ENCODE measurements at regions not wholly inside any gene's neighbourhood (a gene's known extent, or its start where the extent isn't known, plus 50 kb on each side); places are given as distances from the start of the nearest gene placed in this dataset.

GRCh38 chr16:62870554-62870953 lies 834.3 kb upstream of the CDH8 start:
- ATAC-seq (ENCODE audit: low FRiP score) (no peak), DNase-seq (ENCODE audit: low spot score) (no peak)
- TF ChIP-seq, protein P1, sequence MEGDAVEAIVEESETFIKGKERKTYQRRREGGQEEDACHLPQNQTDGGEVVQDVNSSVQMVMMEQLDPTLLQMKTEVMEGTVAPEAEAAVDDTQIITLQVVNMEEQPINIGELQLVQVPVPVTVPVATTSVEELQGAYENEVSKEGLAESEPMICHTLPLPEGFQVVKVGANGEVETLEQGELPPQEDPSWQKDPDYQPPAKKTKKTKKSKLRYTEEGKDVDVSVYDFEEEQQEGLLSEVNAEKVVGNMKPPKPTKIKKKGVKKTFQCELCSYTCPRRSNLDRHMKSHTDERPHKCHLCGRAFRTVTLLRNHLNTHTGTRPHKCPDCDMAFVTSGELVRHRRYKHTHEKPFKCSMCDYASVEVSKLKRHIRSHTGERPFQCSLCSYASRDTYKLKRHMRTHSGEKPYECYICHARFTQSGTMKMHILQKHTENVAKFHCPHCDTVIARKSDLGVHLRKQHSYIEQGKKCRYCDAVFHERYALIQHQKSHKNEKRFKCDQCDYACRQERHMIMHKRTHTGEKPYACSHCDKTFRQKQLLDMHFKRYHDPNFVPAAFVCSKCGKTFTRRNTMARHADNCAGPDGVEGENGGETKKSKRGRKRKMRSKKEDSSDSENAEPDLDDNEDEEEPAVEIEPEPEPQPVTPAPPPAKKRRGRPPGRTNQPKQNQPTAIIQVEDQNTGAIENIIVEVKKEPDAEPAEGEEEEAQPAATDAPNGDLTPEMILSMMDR (IDR thresholded peaks at IDR 0.05) = no peak

DNA sequence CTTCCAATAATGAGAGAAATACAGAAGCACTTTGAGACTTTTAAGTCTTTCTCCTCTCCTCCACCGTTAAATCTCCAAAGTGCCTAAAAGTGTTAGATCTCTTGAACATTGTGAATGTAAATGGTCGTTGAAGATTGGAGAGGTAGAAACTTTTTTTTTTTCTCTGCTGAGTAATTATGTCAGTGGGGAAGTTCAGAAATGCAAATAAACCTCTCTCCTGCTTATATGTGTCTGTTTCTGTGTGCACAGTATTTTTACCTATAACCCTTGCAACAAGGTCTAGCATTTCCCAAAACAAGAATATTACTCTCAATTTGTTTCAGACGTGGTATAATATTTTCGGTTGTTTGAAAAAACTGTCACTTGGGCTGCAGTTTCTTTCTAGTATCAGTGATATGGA lies 833.6 kb upstream of the CDH8 start:
- TF ChIP-seq, protein P1 (IDR thresholded peaks at IDR 0.05) = no peak
- ATAC-seq (ENCODE audit: low FRiP score) = no peak
- no peak for DNase-seq (ENCODE audit: low spot score)

DNA sequence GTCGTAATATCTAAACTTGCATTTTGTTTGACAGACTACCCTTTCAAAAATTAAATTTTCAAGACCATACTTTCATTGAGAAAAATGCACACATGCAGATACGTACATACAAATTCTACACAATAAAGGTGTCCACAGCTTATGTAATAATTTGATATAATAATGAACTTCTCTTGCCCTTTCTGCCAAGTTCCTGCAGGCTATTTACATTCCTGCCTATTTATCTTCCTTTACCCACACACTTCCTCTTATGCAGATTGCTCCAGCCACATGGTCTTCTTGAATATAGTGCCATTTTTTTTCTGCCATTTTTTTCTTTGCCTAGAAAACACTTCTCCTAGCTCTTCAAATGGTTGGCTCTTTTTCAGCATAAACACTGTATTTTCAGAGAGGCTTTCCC lies 826.9 kb upstream of the CDH8 start:
- DNase-seq (ENCODE audit: low spot score) (no peak), ATAC-seq (ENCODE audit: low FRiP score) (no peak)
- TF ChIP-seq, protein P1 (IDR thresholded peaks at IDR 0.05) = no peak

DNA sequence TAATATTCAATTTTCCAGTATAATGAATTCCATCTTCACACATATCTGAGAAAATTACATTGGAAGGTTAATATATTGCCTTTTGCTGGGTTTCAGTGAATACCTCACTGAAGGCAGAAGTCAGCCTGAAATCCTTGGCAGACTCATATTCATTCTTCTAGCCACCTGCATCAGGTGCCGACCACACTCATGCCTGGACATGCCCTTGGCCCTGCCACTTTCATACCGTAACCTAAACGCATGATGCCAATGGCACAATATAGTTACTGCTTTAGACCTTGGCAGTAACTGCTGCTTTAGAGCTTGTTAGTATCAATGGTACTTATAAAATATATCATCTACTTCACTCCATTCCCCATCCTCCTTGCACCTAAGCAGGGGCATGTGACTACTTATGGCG lies 817.6 kb upstream of the CDH8 start:
- TF ChIP-seq, protein P1 (IDR thresholded peaks at IDR 0.05) = no peak
- DNase-seq (ENCODE audit: low spot score) (no peak), ATAC-seq (ENCODE audit: low FRiP score) (no peak)

DNA sequence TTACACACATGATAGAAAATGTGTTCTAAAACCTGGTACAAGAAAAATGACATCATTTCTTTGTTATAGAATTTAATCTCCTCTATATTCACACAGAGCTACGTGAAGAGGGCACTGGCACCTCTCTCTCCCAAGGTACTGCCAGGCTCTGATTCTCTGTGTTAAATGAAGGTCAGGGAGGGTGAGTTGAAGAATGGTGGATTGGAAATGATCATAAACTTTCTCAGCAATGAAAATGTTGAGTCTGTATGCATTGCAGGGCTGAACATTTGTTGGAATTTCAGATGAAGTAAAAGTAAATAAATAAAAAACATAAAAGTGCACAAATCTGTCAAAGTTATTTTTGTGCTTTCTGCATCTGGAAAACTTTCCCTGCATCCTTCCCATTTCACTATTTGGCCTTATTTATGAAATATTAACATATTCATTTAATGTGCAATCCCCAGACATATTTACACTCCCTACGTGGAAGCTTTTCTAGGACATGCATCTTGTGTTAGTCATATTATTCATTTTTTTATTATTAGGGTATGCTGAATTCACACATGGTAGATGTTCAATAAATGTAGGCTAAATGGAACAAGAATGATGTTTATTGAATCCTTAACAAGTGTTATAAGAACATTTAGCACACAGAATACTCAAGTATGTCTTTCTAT lies 810.3 kb upstream of the CDH8 start:
- DNase-seq (ENCODE audit: low spot score) (no peak), ATAC-seq (ENCODE audit: low FRiP score) (no peak)
- TF ChIP-seq, protein P1 (IDR thresholded peaks at IDR 0.05) = no peak

- TF ChIP-seq, protein P1 (IDR thresholded peaks at IDR 0.05) = no peak
- DNase-seq (ENCODE audit: low spot score) (no peak), ATAC-seq (ENCODE audit: low FRiP score) (no peak)
Observed at GRCh38 chr16:62832214-62832613, 796.0 kb upstream of the CDH8 start.

GRCh38 chr16:62831235-62831850 lies 795.1 kb upstream of the CDH8 start:
- DNase-seq (ENCODE audit: low spot score) (no peak), ATAC-seq (ENCODE audit: low FRiP score) (no peak)
- TF ChIP-seq, protein P1 (IDR thresholded peaks at IDR 0.05) = no peak

All from omental fat pad (tissue), 3 donors.